ENCODE measurements at regions not wholly inside any gene's neighbourhood (a gene's known extent, or its start where the extent isn't known, plus 50 kb on each side); places are given as distances from the start of the nearest gene placed in this dataset.

- no peaks in the 10 kb centered on the region for H3K4me1 ChIP-seq (ENCODE audit: control insufficient read depth in 1 of 2, insufficient read depth in 1 of 2, low read depth in 1 of 2, low read length in 1 of 2)
- H3K36me3 ChIP-seq, result no peaks in the 10 kb centered on the region
- no peaks in the 10 kb centered on the region for H3K9me3 ChIP-seq
- no peak for TF ChIP-seq CTCF (IDR thresholded peaks at IDR 0.05)
- no peak overlapping the region for H3K4me3 ChIP-seq (ENCODE audit: low read depth in 1 of 2, low read length in 1 of 2)
- peaks cover 2% of the 10 kb centered on the region for H3K27me3 ChIP-seq
- H3K27ac ChIP-seq, result no peak overlapping the region
Measured at GRCh38 chr20:60713396-60713795, 538.7 kb upstream of the CDH4 start.

- H3K27me3 ChIP-seq, result peaks cover 6% of the 10 kb centered on the region
- no peak overlapping the region for H3K4me3 ChIP-seq (ENCODE audit: low read depth in 1 of 2, low read length in 1 of 2)
- TF ChIP-seq CTCF (IDR thresholded peaks at IDR 0.05), result no peak
- H3K4me1 ChIP-seq (ENCODE audit: control insufficient read depth in 1 of 2, insufficient read depth in 1 of 2, low read depth in 1 of 2, low read length in 1 of 2), result no peaks in the 10 kb centered on the region
- H3K36me3 ChIP-seq, result no peaks in the 10 kb centered on the region
- no peaks in the 10 kb centered on the region for H3K9me3 ChIP-seq
- no peak overlapping the region for H3K27ac ChIP-seq
Measured at GRCh38 chr20:60715172-60715571, 536.9 kb upstream of the CDH4 start.

- H3K4me1 ChIP-seq (ENCODE audit: control insufficient read depth in 1 of 2, insufficient read depth in 1 of 2, low read depth in 1 of 2, low read length in 1 of 2), result no peaks in the 10 kb centered on the region
- no peak overlapping the region for H3K4me3 ChIP-seq (ENCODE audit: low read depth in 1 of 2, low read length in 1 of 2)
- TF ChIP-seq CTCF (IDR thresholded peaks at IDR 0.05), result no peak
- no peaks in the 10 kb centered on the region for H3K36me3 ChIP-seq
- peaks cover 3% of the 10 kb centered on the region for H3K27me3 ChIP-seq
- H3K9me3 ChIP-seq, result no peaks in the 10 kb centered on the region
- no peak overlapping the region for H3K27ac ChIP-seq
Measured at GRCh38 chr20:60718743-60719480, 533.1 kb upstream of the CDH4 start.

- H3K27ac ChIP-seq, result no peak overlapping the region
- H3K27me3 ChIP-seq, result no peaks in the 10 kb centered on the region
- H3K9me3 ChIP-seq, result no peaks in the 10 kb centered on the region
- no peaks in the 10 kb centered on the region for H3K4me1 ChIP-seq (ENCODE audit: control insufficient read depth in 1 of 2, insufficient read depth in 1 of 2, low read depth in 1 of 2, low read length in 1 of 2)
- TF ChIP-seq CTCF (IDR thresholded peaks at IDR 0.05), result no peak
- H3K4me3 ChIP-seq (ENCODE audit: low read depth in 1 of 2, low read length in 1 of 2), result no peak overlapping the region
- no peaks in the 10 kb centered on the region for H3K36me3 ChIP-seq
Measured at GRCh38 chr20:60725311-60725906, 526.7 kb upstream of the CDH4 start.

- no peak overlapping the region for H3K4me3 ChIP-seq (ENCODE audit: low read depth in 1 of 2, low read length in 1 of 2)
- TF ChIP-seq CTCF (IDR thresholded peaks at IDR 0.05), result no peak
- H3K27me3 ChIP-seq, result no peaks in the 10 kb centered on the region
- no peaks in the 10 kb centered on the region for H3K4me1 ChIP-seq (ENCODE audit: control insufficient read depth in 1 of 2, insufficient read depth in 1 of 2, low read depth in 1 of 2, low read length in 1 of 2)
- no peak overlapping the region for H3K27ac ChIP-seq
- H3K9me3 ChIP-seq, result no peaks in the 10 kb centered on the region
- no peaks in the 10 kb centered on the region for H3K36me3 ChIP-seq
Measured at GRCh38 chr20:60727425-60727824, 524.6 kb upstream of the CDH4 start.
